ENCODE measurements at regions not wholly inside any gene's neighbourhood (a gene's known extent, or its start where the extent isn't known, plus 50 kb on each side); places are given as distances from the start of the nearest gene placed in this dataset.

GRCh38 chr7:125644109-125644508, 714.5 kb upstream of the POT1 start:
- WGBS, 2 donors: 68 to 84% methylated on average over 1 of the region's 1 CpG
- DNase-seq: no peak
- H3K4me3 ChIP-seq: no peak overlapping the region
- H3K9me3 ChIP-seq: no peaks in the 10 kb centered on the region
- no peaks in the 10 kb centered on the region for H3K27me3 ChIP-seq
- no peak for ATAC-seq (ENCODE audit: low FRiP score in 2 of 2)
- H3K27ac ChIP-seq: no peak overlapping the region
- no peak for TF ChIP-seq POLR2AphosphoS5 (IDR thresholded peaks at IDR 0.05)
- H3K4me1 ChIP-seq: no peaks in the 10 kb centered on the region
- H3K36me3 ChIP-seq: no peaks in the 10 kb centered on the region

GRCh38 chr7:125643302-125643701, 713.7 kb upstream of the POT1 start:
- H3K4me1 ChIP-seq: no peaks in the 10 kb centered on the region
- H3K27me3 ChIP-seq: no peaks in the 10 kb centered on the region
- no peaks in the 10 kb centered on the region for H3K36me3 ChIP-seq
- WGBS, 2 donors: 96 to 97% methylated on average over 7 of the region's 7 CpGs
- H3K4me3 ChIP-seq: no peak overlapping the region
- ATAC-seq (ENCODE audit: low FRiP score in 2 of 2): no peak
- no peak for DNase-seq
- TF ChIP-seq POLR2AphosphoS5 (IDR thresholded peaks at IDR 0.05) (no peak), POLR2A (IDR thresholded peaks at IDR 0.05) (no peak), CTCF (IDR thresholded peaks at IDR 0.05) (no peak), EP300 (IDR thresholded peaks at IDR 0.05) (no peak)
- H3K27ac ChIP-seq: no peak overlapping the region
- H3K9me3 ChIP-seq: no peaks in the 10 kb centered on the region

GRCh38 chr7:125641884-125642283, 712.3 kb upstream of the POT1 start:
- H3K9me3 ChIP-seq: no peaks in the 10 kb centered on the region
- H3K36me3 ChIP-seq: no peaks in the 10 kb centered on the region
- H3K4me1 ChIP-seq: no peaks in the 10 kb centered on the region
- no peak overlapping the region for H3K27ac ChIP-seq
- no peak for DNase-seq
- ATAC-seq (ENCODE audit: low FRiP score in 2 of 2): no peak
- no peak for TF ChIP-seq EP300 (IDR thresholded peaks at IDR 0.05)
- TF ChIP-seq POLR2A (IDR thresholded peaks at IDR 0.05): no peak
- TF ChIP-seq CTCF (IDR thresholded peaks at IDR 0.05): no peak
- TF ChIP-seq POLR2AphosphoS5 (IDR thresholded peaks at IDR 0.05): no peak
- no peaks in the 10 kb centered on the region for H3K27me3 ChIP-seq
- WGBS, 2 donors: 75 to 81% methylated on average over 3 of the region's 3 CpGs
- no peak overlapping the region for H3K4me3 ChIP-seq

GRCh38 chr7:125636320-125636962, 706.8 kb upstream of the POT1 start:
- H3K27me3 ChIP-seq: no peaks in the 10 kb centered on the region
- no peaks in the 10 kb centered on the region for H3K9me3 ChIP-seq
- DNase-seq (no peak), ATAC-seq (ENCODE audit: low FRiP score in 2 of 2) (no peak)
- no peak overlapping the region for H3K27ac ChIP-seq
- no peaks in the 10 kb centered on the region for H3K4me1 ChIP-seq
- TF ChIP-seq POLR2AphosphoS5 (IDR thresholded peaks at IDR 0.05): no peak
- TF ChIP-seq EP300 (IDR thresholded peaks at IDR 0.05): no peak
- TF ChIP-seq CTCF (IDR thresholded peaks at IDR 0.05): no peak
- TF ChIP-seq POLR2A (IDR thresholded peaks at IDR 0.05): no peak
- H3K36me3 ChIP-seq: no peaks in the 10 kb centered on the region
- no peak overlapping the region for H3K4me3 ChIP-seq

GRCh38 chr7:125618516-125618915, 688.9 kb upstream of the POT1 start:
- no peak for ATAC-seq (ENCODE audit: low FRiP score in 2 of 2)
- Histone ChIP-seq H3K27ac (no peak overlapping the region), H3K4me1 (no peaks in the 10 kb centered on the region), H3K9me3 (peaks cover 0 to 4% (median 0%) of the 10 kb centered on the region in 4 donors), H3K36me3 (no peaks in the 10 kb centered on the region), H3K4me3 (no peak overlapping the region), H3K27me3 (no peaks in the 10 kb centered on the region)
- no peak for DNase-seq
- 88 to 95% methylated on average over 2 of the region's 2 CpGs for WGBS, 2 donors
- no peak for TF ChIP-seq POLR2AphosphoS5 (IDR thresholded peaks at IDR 0.05)
- TF ChIP-seq POLR2A (IDR thresholded peaks at IDR 0.05): no peak
- no peak for TF ChIP-seq EP300 (IDR thresholded peaks at IDR 0.05)
- TF ChIP-seq CTCF (IDR thresholded peaks at IDR 0.05): no peak
